LNCaP clone FGC (cell line): ENCODE measurements at regions not wholly inside any gene's neighbourhood (a gene's known extent, or its start where the extent isn't known, plus 50 kb on each side); places are given as distances from the start of the nearest gene placed in this dataset.
"Not testable (repeated sequence)": the region's sequence is repeated elsewhere in the genome, so short reads cannot be mapped to it uniquely, and the experiment has no call there.

Experiments
- DNase-seq: peaks from one replicate; pipeline ENCODE4 v3.0.0-alpha.2; 2011; ENCODE audit warnings: low read depth
- H3K4me3 ChIP-seq: 2 replicates; pipeline ENCODE4 v1.5.1; 2011; ENCODE audit warnings: mild to moderate bottlenecking, low read depth, low read length, control low read depth
- CTCF ChIP-seq: IDR thresholded peaks from 2 replicates; pipeline ENCODE4 v1.5.1; 2012; ENCODE audit warnings: mild to moderate bottlenecking; ENCODE audit not compliant: control insufficient read depth, insufficient read depth; ENCODE audit errors: extremely low read depth

GRCh38 chr5:121426153-121426552, 425.5 kb upstream of the FTMT start:
- H3K4me3 ChIP-seq: no peak overlapping the region
- DNase-seq: no peak
- no peak for TF ChIP-seq CTCF

- no peak for TF ChIP-seq CTCF
- DNase-seq: no peak
Measured at GRCh38 chr5:121429761-121430160, 421.9 kb upstream of the FTMT start.

GRCh38 chr5:121430538-121430937, 421.1 kb upstream of the FTMT start:
- no peak for TF ChIP-seq CTCF
- H3K4me3 ChIP-seq: no peak overlapping the region
- no peak for DNase-seq

More at GRCh38 chr5:121429761-121430160, 421.9 kb upstream of the FTMT start:
- H3K4me3 ChIP-seq: no peak overlapping the region

GRCh38 chr5:121445511-121445910, 406.2 kb upstream of the FTMT start:
- no peak for TF ChIP-seq CTCF
- no peak overlapping the region for H3K4me3 ChIP-seq
- DNase-seq: no peak

- no peak overlapping the region for H3K4me3 ChIP-seq
- no peak for TF ChIP-seq CTCF
- no peak for DNase-seq
Measured at GRCh38 chr5:121462441-121462840, 389.2 kb upstream of the FTMT start.

- DNase-seq, H3K4me3 ChIP-seq: not testable (repeated sequence)
Measured at GRCh38 chr5:121471222-121471621, 380.5 kb upstream of the FTMT start.

GRCh38 chr5:121478636-121479035, 373.0 kb upstream of the FTMT start:
- no peak for DNase-seq
- no peak overlapping the region for H3K4me3 ChIP-seq
- no peak for TF ChIP-seq CTCF

- no peak for DNase-seq
- no peak for TF ChIP-seq CTCF
- H3K4me3 ChIP-seq: no peak overlapping the region
Measured at GRCh38 chr5:121479337-121479736, 372.3 kb upstream of the FTMT start.
